Panc1 (cell line): ENCODE measurements at regions not wholly inside any gene's neighbourhood (a gene's known extent, or its start where the extent isn't known, plus 50 kb on each side); places are given as distances from the start of the nearest gene placed in this dataset.

Source experiments
- ATAC-seq: fragments of 200-7000 bp; cut with Tn5 transposase; 2 replicates; pipeline ENCODE4 v1.9.1; 2020; ENCODE audit warnings: mild to moderate bottlenecking, moderate library complexity
- BruUV-seq: library from RNA; stranded (reverse); fragments of 400-500 nt; replicated peaks from 2 replicates; lab custom pipeline; 2021; lab: Mats Ljungman, UMichigan
- CTCF ChIA-PET: fragments of 300-600 bp; sonication (Branson Sonifier 250); formaldehyde crosslinking; loops from one replicate; lab custom pipeline; 2022; ENCODE audit warnings: antibody characterized with exemption; lab: Charles Lee
- POLR2A ChIA-PET: fragments of 300-600 bp; sonication (Branson Sonifier 250); formaldehyde crosslinking; loops from one replicate; lab custom pipeline; 2022; ENCODE audit warnings: antibody characterized with exemption; lab: Charles Lee
- DNase-seq: peaks from one replicate; pipeline ENCODE4 v3.0.0-alpha.2; 2010; ENCODE audit warnings: low read depth, low spot score
- H3K27ac ChIP-seq: 2 replicates; pipeline ENCODE4 v1.5.1; 2011; ENCODE audit warnings: mild to moderate bottlenecking, low read length, inconsistent platforms
- H3K27me3 ChIP-seq: fragments of 200-500 bp; sonication (Bioruptor generic); 2 replicates; pipeline ENCODE4 v1.6.0; 2014; ENCODE audit warnings: low read length, inconsistent platforms; ENCODE audit not compliant: control insufficient read depth, insufficient read depth
- H3K36me3 ChIP-seq: fragments of 200-500 bp; sonication (Bioruptor generic); 2 replicates; pipeline ENCODE4 v1.5.1; 2014; ENCODE audit warnings: inconsistent platforms, mild to moderate bottlenecking, low read length, moderate library complexity; ENCODE audit not compliant: control insufficient read depth, insufficient read depth
- H3K4me1 ChIP-seq: 2 replicates; pipeline ENCODE4 v1.5.1; 2011; ENCODE audit warnings: inconsistent platforms, mild to moderate bottlenecking, low read length, moderate library complexity; ENCODE audit not compliant: control insufficient read depth, insufficient read depth
- H3K4me3 ChIP-seq, 2 experiments: 2 replicates each; pipeline ENCODE4 v1.5.1; 2011 to 2012; ENCODE audit warnings: low read depth in 2 of 2, low read length in 2 of 2, mild to moderate bottlenecking in 2 of 2, inconsistent platforms in 1 of 2, moderate library complexity in 1 of 2
- H3K9me3 ChIP-seq: fragments of 200-500 bp; sonication (Bioruptor generic); 2 replicates; pipeline ENCODE4 v1.5.1; 2014; ENCODE audit warnings: low read depth, mild to moderate bottlenecking, inconsistent platforms, low read length, moderate library complexity; ENCODE audit not compliant: control insufficient read depth, insufficient read depth
- POLR2AphosphoS5 ChIP-seq: IDR thresholded peaks from 2 replicates; pipeline ENCODE4 v1.6.1; 2012; ENCODE audit warnings: mild to moderate bottlenecking, low read depth, low read length, moderate library complexity
- SIN3A ChIP-seq: IDR thresholded peaks from 2 replicates; pipeline ENCODE4 v1.6.1; 2012; ENCODE audit warnings: low read depth, mild to moderate bottlenecking, low read length, moderate library complexity, borderline replicate concordance; ENCODE audit not compliant: insufficient read depth
- TCF7L2 ChIP-seq: IDR thresholded peaks from 2 replicates; pipeline ENCODE4 v1.6.1; 2011; ENCODE audit warnings: mild to moderate bottlenecking, low read depth, low read length, inconsistent platforms
- in situ Hi-C: cut with HindIII; loops from 2 replicates; pipeline ENCODE4 v1.10.0; 2016; ENCODE audit warnings: low sequenced_read_pairs, low pct_unique_long_range_greater_than_20kb
- intact Hi-C: fragments of 100-400 bp; cut with micrococcal nuclease; formaldehyde crosslinking; loops from one replicate; pipeline ENCODE4 v1.10.0; 2022; ENCODE audit not compliant: unreplicated experiment
- TF ChIP-seq, protein P1 (sequence below), 2 experiments: IDR thresholded peaks; 2 replicates each; pipeline ENCODE4 v1.6.1; 2011 to 2012; ENCODE audit warnings: low read depth in 2 of 2, control low read depth in 1 of 2, low read length in 1 of 2, mild to moderate bottlenecking in 1 of 2, moderate library complexity in 1 of 2; ENCODE audit not compliant: insufficient read depth in 1 of 2
- TF ChIP-seq, protein P2 (sequence below): fragments of 450-650 bp; IDR thresholded peaks from 2 replicates; pipeline ENCODE4 v1.5.1; 2017; ENCODE audit warnings: mild to moderate bottlenecking

DNA sequence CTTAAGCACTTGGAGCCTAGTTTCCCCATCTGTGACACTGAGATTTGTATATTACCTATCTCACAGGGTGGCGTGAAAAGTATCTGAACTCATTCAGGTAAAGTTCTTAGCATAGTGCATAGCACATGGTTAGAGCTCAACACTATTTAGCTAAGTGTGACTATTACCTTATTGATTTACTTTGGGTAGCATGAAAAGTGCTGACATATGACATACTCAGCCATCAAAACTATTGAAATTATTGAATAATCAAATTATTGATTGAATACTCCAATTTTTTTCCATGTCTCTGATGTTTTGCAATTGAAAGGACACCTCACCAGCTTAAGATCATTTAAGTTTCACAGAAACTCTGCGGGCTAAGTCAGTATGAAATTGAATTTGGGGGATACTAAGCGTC, 715.0 kb downstream of the EFNB2 start:
- in situ Hi-C loops = no loop called here
- no peaks in the 10 kb centered on the region for H3K36me3 ChIP-seq
- H3K4me1 ChIP-seq = no peaks in the 10 kb centered on the region
- no peak for ATAC-seq
- ChIA-PET CTCF (no interaction called here), POLR2A (no interaction called here)
- intact Hi-C loops = no loop called here
- TF ChIP-seq, protein P1, sequence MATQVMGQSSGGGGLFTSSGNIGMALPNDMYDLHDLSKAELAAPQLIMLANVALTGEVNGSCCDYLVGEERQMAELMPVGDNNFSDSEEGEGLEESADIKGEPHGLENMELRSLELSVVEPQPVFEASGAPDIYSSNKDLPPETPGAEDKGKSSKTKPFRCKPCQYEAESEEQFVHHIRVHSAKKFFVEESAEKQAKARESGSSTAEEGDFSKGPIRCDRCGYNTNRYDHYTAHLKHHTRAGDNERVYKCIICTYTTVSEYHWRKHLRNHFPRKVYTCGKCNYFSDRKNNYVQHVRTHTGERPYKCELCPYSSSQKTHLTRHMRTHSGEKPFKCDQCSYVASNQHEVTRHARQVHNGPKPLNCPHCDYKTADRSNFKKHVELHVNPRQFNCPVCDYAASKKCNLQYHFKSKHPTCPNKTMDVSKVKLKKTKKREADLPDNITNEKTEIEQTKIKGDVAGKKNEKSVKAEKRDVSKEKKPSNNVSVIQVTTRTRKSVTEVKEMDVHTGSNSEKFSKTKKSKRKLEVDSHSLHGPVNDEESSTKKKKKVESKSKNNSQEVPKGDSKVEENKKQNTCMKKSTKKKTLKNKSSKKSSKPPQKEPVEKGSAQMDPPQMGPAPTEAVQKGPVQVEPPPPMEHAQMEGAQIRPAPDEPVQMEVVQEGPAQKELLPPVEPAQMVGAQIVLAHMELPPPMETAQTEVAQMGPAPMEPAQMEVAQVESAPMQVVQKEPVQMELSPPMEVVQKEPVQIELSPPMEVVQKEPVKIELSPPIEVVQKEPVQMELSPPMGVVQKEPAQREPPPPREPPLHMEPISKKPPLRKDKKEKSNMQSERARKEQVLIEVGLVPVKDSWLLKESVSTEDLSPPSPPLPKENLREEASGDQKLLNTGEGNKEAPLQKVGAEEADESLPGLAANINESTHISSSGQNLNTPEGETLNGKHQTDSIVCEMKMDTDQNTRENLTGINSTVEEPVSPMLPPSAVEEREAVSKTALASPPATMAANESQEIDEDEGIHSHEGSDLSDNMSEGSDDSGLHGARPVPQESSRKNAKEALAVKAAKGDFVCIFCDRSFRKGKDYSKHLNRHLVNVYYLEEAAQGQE (IDR thresholded peaks at IDR 0.05; ENCODE audit: insufficient read depth in 1 of 2, low read depth in 2 of 2, low read length in 1 of 2) = no peak
- TF ChIP-seq SIN3A (no peak), POLR2AphosphoS5 (no peak), TCF7L2 (no peak)
- TF ChIP-seq, protein P2, sequence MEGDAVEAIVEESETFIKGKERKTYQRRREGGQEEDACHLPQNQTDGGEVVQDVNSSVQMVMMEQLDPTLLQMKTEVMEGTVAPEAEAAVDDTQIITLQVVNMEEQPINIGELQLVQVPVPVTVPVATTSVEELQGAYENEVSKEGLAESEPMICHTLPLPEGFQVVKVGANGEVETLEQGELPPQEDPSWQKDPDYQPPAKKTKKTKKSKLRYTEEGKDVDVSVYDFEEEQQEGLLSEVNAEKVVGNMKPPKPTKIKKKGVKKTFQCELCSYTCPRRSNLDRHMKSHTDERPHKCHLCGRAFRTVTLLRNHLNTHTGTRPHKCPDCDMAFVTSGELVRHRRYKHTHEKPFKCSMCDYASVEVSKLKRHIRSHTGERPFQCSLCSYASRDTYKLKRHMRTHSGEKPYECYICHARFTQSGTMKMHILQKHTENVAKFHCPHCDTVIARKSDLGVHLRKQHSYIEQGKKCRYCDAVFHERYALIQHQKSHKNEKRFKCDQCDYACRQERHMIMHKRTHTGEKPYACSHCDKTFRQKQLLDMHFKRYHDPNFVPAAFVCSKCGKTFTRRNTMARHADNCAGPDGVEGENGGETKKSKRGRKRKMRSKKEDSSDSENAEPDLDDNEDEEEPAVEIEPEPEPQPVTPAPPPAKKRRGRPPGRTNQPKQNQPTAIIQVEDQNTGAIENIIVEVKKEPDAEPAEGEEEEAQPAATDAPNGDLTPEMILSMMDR = no peak
- no peaks in the 10 kb centered on the region for H3K27me3 ChIP-seq
- no peak overlapping the region for H3K27ac ChIP-seq
- H3K4me3 ChIP-seq = no peak overlapping the region
- no TSS peak for BruUV-seq
- no peaks in the 10 kb centered on the region for H3K9me3 ChIP-seq
- no peak for DNase-seq

DNA sequence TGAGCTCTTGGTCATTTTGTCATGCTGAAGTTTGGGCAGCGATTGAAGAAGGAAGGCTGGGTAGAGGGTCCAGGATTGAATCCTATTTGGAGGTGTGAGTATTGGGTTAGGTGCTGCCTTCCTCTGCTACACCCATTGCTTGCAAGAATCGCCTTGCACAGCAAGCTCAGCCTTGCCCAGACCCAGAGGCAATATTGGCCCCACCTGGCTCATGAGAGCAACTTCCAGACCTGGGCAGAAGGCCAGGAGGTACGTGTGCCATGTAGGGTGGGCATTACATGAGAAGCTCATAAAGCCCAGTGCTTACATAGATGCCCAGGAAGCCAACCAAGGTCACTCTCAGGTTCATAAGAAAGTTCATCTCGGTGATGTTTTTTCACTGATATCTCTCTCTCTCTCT, 718.0 kb downstream of the EFNB2 start:
- Histone ChIP-seq H3K4me1 (no peaks in the 10 kb centered on the region), H3K27ac (no peak overlapping the region), H3K36me3 (no peaks in the 10 kb centered on the region), H3K9me3 (no peaks in the 10 kb centered on the region), H3K4me3 (no peak overlapping the region), H3K27me3 (no peaks in the 10 kb centered on the region)
- ATAC-seq (no peak), DNase-seq (no peak)
- ChIA-PET POLR2A (no interaction called here), CTCF (no interaction called here)
- TF ChIP-seq, protein P2 = no peak
- TF ChIP-seq SIN3A (no peak), TCF7L2 (no peak), POLR2AphosphoS5 (no peak)
- TF ChIP-seq, protein P1 (IDR thresholded peaks at IDR 0.05; ENCODE audit: insufficient read depth in 1 of 2, low read depth in 2 of 2, low read length in 1 of 2) = no peak
- no TSS peak for BruUV-seq
- in situ Hi-C loops (no loop called here), intact Hi-C loops (no loop called here)
